ENCODE measurements at regions not wholly inside any gene's neighbourhood (a gene's known extent, or its start where the extent isn't known, plus 50 kb on each side); places are given as distances from the start of the nearest gene placed in this dataset.

DNA sequence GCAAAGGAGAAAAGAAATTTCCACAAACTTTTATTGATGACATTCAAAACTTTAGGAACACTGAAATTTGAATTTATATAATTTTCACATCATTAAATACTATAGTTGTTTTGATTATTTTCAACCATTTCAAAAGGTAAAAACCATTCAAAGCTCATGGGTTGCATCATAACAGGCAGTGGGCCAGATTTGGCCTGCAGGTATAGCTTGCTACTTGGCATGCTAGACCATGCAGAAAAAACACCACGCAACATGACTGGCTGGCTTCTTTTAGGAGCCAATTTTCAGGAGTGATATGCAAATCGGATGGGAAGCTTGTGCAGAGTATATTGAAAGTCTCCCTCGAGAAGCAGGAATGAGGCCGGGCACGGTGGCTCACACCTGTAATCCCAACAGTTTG is 144.8 kb downstream of the GLUL start:
- intact Hi-C loops (cut with DNase I), result no loop called here
- Histone ChIP-seq H3K4me1 (no peaks in the 10 kb centered on the region), H3K27me3 (no peaks in the 10 kb centered on the region), H3K4me3 (no peak overlapping the region), H3K27ac (replicated peaks in 1 of 4) (no peak overlapping the region), H3K9me3 (no peaks in the 10 kb centered on the region), H3K36me3 (no peaks in the 10 kb centered on the region)
- WGBS, result 75% methylated on average over 5 of the region's 5 CpGs
- TF ChIP-seq EP300 (IDR thresholded peaks at IDR 0.05) (no peak), POLR2A (IDR thresholded peaks at IDR 0.05; ENCODE audit: low read depth) (no peak), POLR2AphosphoS5 (IDR thresholded peaks at IDR 0.05) (no peak)
- TF ChIP-seq, protein P1, sequence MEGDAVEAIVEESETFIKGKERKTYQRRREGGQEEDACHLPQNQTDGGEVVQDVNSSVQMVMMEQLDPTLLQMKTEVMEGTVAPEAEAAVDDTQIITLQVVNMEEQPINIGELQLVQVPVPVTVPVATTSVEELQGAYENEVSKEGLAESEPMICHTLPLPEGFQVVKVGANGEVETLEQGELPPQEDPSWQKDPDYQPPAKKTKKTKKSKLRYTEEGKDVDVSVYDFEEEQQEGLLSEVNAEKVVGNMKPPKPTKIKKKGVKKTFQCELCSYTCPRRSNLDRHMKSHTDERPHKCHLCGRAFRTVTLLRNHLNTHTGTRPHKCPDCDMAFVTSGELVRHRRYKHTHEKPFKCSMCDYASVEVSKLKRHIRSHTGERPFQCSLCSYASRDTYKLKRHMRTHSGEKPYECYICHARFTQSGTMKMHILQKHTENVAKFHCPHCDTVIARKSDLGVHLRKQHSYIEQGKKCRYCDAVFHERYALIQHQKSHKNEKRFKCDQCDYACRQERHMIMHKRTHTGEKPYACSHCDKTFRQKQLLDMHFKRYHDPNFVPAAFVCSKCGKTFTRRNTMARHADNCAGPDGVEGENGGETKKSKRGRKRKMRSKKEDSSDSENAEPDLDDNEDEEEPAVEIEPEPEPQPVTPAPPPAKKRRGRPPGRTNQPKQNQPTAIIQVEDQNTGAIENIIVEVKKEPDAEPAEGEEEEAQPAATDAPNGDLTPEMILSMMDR (IDR thresholded peaks at IDR 0.05), result no peak
- no peak for DNase-seq (ENCODE audit: extremely low spot score)

DNA sequence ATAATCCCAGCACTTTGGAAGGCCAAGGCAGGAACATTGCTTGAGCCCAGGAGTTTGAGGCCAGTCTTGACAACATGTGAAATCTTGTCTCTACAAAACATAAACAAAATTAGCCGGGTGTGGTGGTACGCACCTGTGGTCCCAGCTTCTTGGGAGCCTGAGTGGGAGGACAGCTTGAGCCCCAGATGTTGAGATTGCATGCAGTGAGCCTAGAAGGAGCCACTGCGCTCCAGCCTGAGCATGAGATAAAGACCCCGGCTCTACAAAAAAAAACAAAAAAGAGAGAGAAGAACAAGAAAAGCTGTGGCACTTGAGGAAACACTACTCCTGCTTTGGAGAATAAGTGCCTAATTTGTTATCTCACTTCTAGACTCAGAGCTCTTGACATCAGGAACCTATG is 146.6 kb downstream of the GLUL start:
- no peak for DNase-seq (ENCODE audit: extremely low spot score)
- intact Hi-C loops (cut with DNase I), result no loop called here

DNA sequence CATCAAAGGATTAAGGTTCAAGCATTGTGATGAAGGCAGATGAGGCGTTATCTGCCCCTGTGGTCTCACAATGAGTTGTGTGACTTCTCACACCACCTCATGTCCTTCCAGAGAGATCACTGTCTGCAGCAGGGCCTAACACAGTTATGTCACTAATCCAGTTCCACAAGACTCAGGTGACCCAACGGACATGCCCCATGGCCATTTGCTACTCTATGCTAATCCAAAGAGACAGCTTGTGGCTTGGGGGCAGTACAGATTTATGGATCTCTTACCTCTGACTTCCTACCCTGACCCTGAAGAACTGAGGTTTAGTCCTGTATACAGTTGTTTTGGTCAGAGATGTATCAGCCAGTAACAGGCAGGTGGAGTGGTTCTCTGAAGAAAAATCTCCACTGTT is 147.1 kb downstream of the GLUL start:
- TF ChIP-seq, protein P1 (IDR thresholded peaks at IDR 0.05), result no peak
- no peak for TF ChIP-seq POLR2A (IDR thresholded peaks at IDR 0.05; ENCODE audit: low read depth)
- no peak for TF ChIP-seq EP300 (IDR thresholded peaks at IDR 0.05)
- TF ChIP-seq POLR2AphosphoS5 (IDR thresholded peaks at IDR 0.05), result no peak
- no peaks in the 10 kb centered on the region for H3K27me3 ChIP-seq
- H3K4me3 ChIP-seq, result no peak overlapping the region
- intact Hi-C loops (cut with DNase I), result no loop called here
- no peaks in the 10 kb centered on the region for H3K9me3 ChIP-seq
- no peak for DNase-seq (ENCODE audit: extremely low spot score)
- WGBS, result 85% methylated on average over 1 of the region's 2 CpGs
- no peaks in the 10 kb centered on the region for H3K36me3 ChIP-seq
- H3K4me1 ChIP-seq, result no peaks in the 10 kb centered on the region
- H3K27ac ChIP-seq (replicated peaks in 1 of 4), result no peak overlapping the region

More for the DNA sequence above, 146.6 kb downstream of the GLUL start:
- 91% methylated on average over 4 of the region's 4 CpGs for WGBS
- no peak overlapping the region for H3K4me3 ChIP-seq
- no peaks in the 10 kb centered on the region for H3K36me3 ChIP-seq
- TF ChIP-seq EP300 (IDR thresholded peaks at IDR 0.05) (no peak), POLR2A (IDR thresholded peaks at IDR 0.05; ENCODE audit: low read depth) (no peak), POLR2AphosphoS5 (IDR thresholded peaks at IDR 0.05) (no peak)
- TF ChIP-seq, protein P1 (IDR thresholded peaks at IDR 0.05), result no peak
- no peaks in the 10 kb centered on the region for H3K9me3 ChIP-seq
- no peaks in the 10 kb centered on the region for H3K27me3 ChIP-seq
- no peaks in the 10 kb centered on the region for H3K4me1 ChIP-seq
- no peak overlapping the region for H3K27ac ChIP-seq (replicated peaks in 1 of 4)

DNA sequence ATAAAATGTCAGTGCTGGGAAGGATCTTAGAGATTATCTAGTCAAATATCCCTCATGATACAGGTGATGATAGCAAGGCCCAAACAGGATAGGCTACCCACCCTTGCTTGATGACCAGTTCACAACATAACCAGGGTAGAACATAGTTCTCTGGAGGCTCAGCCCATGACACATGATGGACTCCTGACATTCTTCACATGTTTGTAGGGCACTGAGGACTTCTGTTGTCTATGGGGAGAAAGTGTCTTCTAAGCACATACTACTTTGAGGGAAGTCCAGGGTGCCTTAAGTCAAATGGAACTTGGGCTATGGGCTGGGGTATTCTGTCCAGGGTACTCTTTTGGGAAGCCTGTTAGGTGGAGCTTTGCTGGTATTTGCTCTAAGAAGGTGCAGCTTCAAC is 148.9 kb downstream of the GLUL start:
- no peak for DNase-seq (ENCODE audit: extremely low spot score)
- TF ChIP-seq EP300 (IDR thresholded peaks at IDR 0.05), result no peak
- no peak for TF ChIP-seq POLR2AphosphoS5 (IDR thresholded peaks at IDR 0.05)
- TF ChIP-seq, protein P1 (IDR thresholded peaks at IDR 0.05), result no peak
- no peak for TF ChIP-seq POLR2A (IDR thresholded peaks at IDR 0.05; ENCODE audit: low read depth)
- Histone ChIP-seq H3K4me3 (no peak overlapping the region), H3K9me3 (no peaks in the 10 kb centered on the region), H3K36me3 (no peaks in the 10 kb centered on the region), H3K27me3 (no peaks in the 10 kb centered on the region), H3K27ac (replicated peaks in 1 of 4) (no peak overlapping the region), H3K4me1 (no peaks in the 10 kb centered on the region)
- intact Hi-C loops (cut with DNase I), result no loop called here

DNA sequence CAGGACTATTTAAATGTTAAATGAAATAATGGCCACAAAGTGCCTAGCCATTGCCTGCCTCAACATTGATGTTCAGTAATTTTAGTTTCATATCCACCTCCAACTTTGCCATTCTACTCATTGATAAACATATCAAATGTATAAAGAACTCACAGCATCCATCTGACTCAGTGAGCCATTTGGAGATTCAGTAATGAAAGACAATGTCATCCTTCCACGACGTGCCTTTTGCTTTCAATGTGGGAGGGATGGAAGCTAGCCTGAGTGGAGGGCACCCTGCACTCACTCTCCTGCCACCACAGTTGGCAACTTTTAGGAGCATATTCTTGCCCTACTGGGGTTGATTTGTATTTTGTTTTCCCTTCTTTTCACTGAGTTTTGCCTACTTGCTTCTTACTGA is 151.5 kb downstream of the GLUL start:
- H3K36me3 ChIP-seq, result no peaks in the 10 kb centered on the region
- H3K27ac ChIP-seq (replicated peaks in 1 of 4), result no peak overlapping the region

More for the DNA sequence above, 151.5 kb downstream of the GLUL start:
- Histone ChIP-seq H3K4me3 (no peak overlapping the region), H3K27me3 (no peaks in the 10 kb centered on the region), H3K4me1 (peaks cover 0 to 6% (median 3%) of the 10 kb centered on the region in 4 donors), H3K9me3 (no peaks in the 10 kb centered on the region)
- intact Hi-C loops (cut with DNase I), result no loop called here
- WGBS, result 85% methylated on average over 2 of the region's 2 CpGs
- TF ChIP-seq POLR2AphosphoS5 (IDR thresholded peaks at IDR 0.05) (no peak), POLR2A (IDR thresholded peaks at IDR 0.05; ENCODE audit: low read depth) (no peak), EP300 (IDR thresholded peaks at IDR 0.05) (no peak)
- TF ChIP-seq, protein P1 (IDR thresholded peaks at IDR 0.05), result no peak
- no peak for DNase-seq (ENCODE audit: extremely low spot score)

All from esophagus muscularis mucosa (tissue), 4 donors.